ENCODE measurements at regions not wholly inside any gene's neighbourhood (a gene's known extent, or its start where the extent isn't known, plus 50 kb on each side); places are given as distances from the start of the nearest gene placed in this dataset.

GRCh38 chr6:14217728-14218518 lies 100.4 kb downstream of the CD83 start (continued):
- TF ChIP-seq RAD21 (conservative IDR thresholded peaks at IDR 0.05): no peak

- H3K9me3 ChIP-seq (ENCODE audit: low read length): no peaks in the 10 kb centered on the region
- no peaks in the 10 kb centered on the region for H3K27me3 ChIP-seq (ENCODE audit: insufficient read depth, low read depth, low read length)
- H3F3A ChIP-seq (ENCODE audit: insufficient read depth, low read length, poor library complexity, severe bottlenecking): no peaks in the 10 kb centered on the region
- H3K4me3 ChIP-seq (ENCODE audit: low read length): no peak overlapping the region
- H3K9ac ChIP-seq (ENCODE audit: low read length): no peak overlapping the region
- H3K4me2 ChIP-seq (ENCODE audit: low read length): no peak overlapping the region
- no peak overlapping the region for H2AFZ ChIP-seq (ENCODE audit: low read depth, low read length)
- H4K20me1 ChIP-seq (ENCODE audit: insufficient read depth): no peaks in the 10 kb centered on the region
- H3K36me3 ChIP-seq (ENCODE audit: insufficient read depth, low read length): no peaks in the 10 kb centered on the region
- TF ChIP-seq EZH2 (IDR thresholded peaks at IDR 0.05; ENCODE audit: borderline replicate concordance, insufficient read depth, low read length, poor library complexity, severe bottlenecking) (no peak), EP300 (conservative IDR thresholded peaks at IDR 0.05; ENCODE audit: poor library complexity, severe bottlenecking) (no peak), REST (IDR thresholded peaks at IDR 0.05; ENCODE audit: borderline replicate concordance) (no peak), TAF1 (IDR thresholded peaks at IDR 0.05; ENCODE audit: low read depth) (no peak), CTCF (IDR thresholded peaks at IDR 0.05; ENCODE audit: poor library complexity, severe bottlenecking) (no peak), SMC3 (conservative IDR thresholded peaks at IDR 0.05; ENCODE audit: poor library complexity) (no peak)
- H3K27ac ChIP-seq (ENCODE audit: low read length): no peak overlapping the region
- no peaks in the 10 kb centered on the region for H3K9me2 ChIP-seq (ENCODE audit: insufficient read depth, low read length)
- H3K79me2 ChIP-seq (replicated peaks; ENCODE audit: insufficient read depth, low read length): no peaks in the 10 kb centered on the region
Observed at GRCh38 chr6:14218519-14218800, 100.9 kb downstream of the CD83 start.

GRCh38 chr6:14221564-14222279 lies 104.2 kb downstream of the CD83 start:
- H3K9ac ChIP-seq (ENCODE audit: low read length): no peak overlapping the region
- H3K9me3 ChIP-seq (ENCODE audit: low read length): no peaks in the 10 kb centered on the region
- no peaks in the 10 kb centered on the region for H3K36me3 ChIP-seq (ENCODE audit: insufficient read depth, low read length)
- H3K79me2 ChIP-seq (replicated peaks; ENCODE audit: insufficient read depth, low read length): no peaks in the 10 kb centered on the region
- H3K27me3 ChIP-seq (ENCODE audit: insufficient read depth, low read depth, low read length): no peaks in the 10 kb centered on the region
- H4K20me1 ChIP-seq (ENCODE audit: insufficient read depth): no peaks in the 10 kb centered on the region
- H3K9me2 ChIP-seq (ENCODE audit: insufficient read depth, low read length): no peaks in the 10 kb centered on the region
- no peak overlapping the region for H3K4me3 ChIP-seq (ENCODE audit: low read length)
- TF ChIP-seq EZH2 (IDR thresholded peaks at IDR 0.05; ENCODE audit: borderline replicate concordance, insufficient read depth, low read length, poor library complexity, severe bottlenecking) (no peak), EP300 (conservative IDR thresholded peaks at IDR 0.05; ENCODE audit: poor library complexity, severe bottlenecking) (no peak), SMC3 (conservative IDR thresholded peaks at IDR 0.05; ENCODE audit: poor library complexity) (no peak), RAD21 (conservative IDR thresholded peaks at IDR 0.05) (no peak), REST (IDR thresholded peaks at IDR 0.05; ENCODE audit: borderline replicate concordance) (no peak), MXI1 (conservative IDR thresholded peaks at IDR 0.05; ENCODE audit: poor library complexity, severe bottlenecking) (no peak), TAF1 (IDR thresholded peaks at IDR 0.05; ENCODE audit: low read depth) (no peak), CTCF (IDR thresholded peaks at IDR 0.05; ENCODE audit: poor library complexity, severe bottlenecking) (no peak), POLR2AphosphoS5 (IDR thresholded peaks at IDR 0.05) (no peak)
- H3F3A ChIP-seq (ENCODE audit: insufficient read depth, low read length, poor library complexity, severe bottlenecking): no peaks in the 10 kb centered on the region
- H2AFZ ChIP-seq (ENCODE audit: low read depth, low read length): no peak overlapping the region
- H3K27ac ChIP-seq (ENCODE audit: low read length): no peak overlapping the region
- H3K4me2 ChIP-seq (ENCODE audit: low read length): no peak overlapping the region
